GM12878 (cell line): ENCODE measurements at regions not wholly inside any gene's neighbourhood (a gene's known extent, or its start where the extent isn't known, plus 50 kb on each side); places are given as distances from the start of the nearest gene placed in this dataset.

Experiments
- ATAC-seq: fragments of 200-7000 bp; cut with Tn5 transposase; 3 replicates; pipeline ENCODE4 v1.9.1; 2020; ENCODE audit warnings: mild to moderate bottlenecking, moderate library complexity
- BruUV-seq: library from RNA; stranded (reverse); fragments of 400-500 nt; replicated peaks from 2 replicates; lab custom pipeline; 2021; lab: Mats Ljungman, UMichigan
- CTCF ChIA-PET: fragments of 300-600 bp; sonication (Branson Sonifier 250); formaldehyde crosslinking; extraction: SDS; loops from one replicate; lab custom pipeline; 2021; ENCODE audit warnings: inconsistent platforms; lab: Yijun Ruan, JAX
- POLR2A ChIA-PET: fragments of 350-600 bp; formaldehyde crosslinking; extraction: SDS; loops from one replicate; lab custom pipeline; 2021; ENCODE audit warnings: inconsistent platforms; lab: Charles Lee
- RAD21 ChIA-PET: fragments of 300-600 bp; sonication (Branson Sonifier 250); formaldehyde crosslinking; loops from one replicate; lab custom pipeline; 2023; ENCODE audit warnings: antibody characterized with exemption; ENCODE audit not compliant: unreplicated experiment; lab: Charles Lee
- SMC1A ChIA-PET: fragments of 300-600 bp; sonication (Branson Sonifier 250); formaldehyde crosslinking; loops from one replicate; lab custom pipeline; 2023; ENCODE audit not compliant: unreplicated experiment, uncharacterized antibody; lab: Charles Lee
- DNase-seq: peaks from one replicate; pipeline ENCODE4 v3.0.0-alpha.2; 2011; ENCODE audit warnings: low read depth, low spot score
- FAIRE-seq: peaks from 3 replicates; lab custom pipeline; 2011; peaks lifted over from hg19 to GRCh38; lab: Jason Lieb, UNC
- H2AFZ ChIP-seq: 2 replicates; pipeline ENCODE4 v1.6.0; 2011; ENCODE audit warnings: low read depth, low read length, control low read depth; ENCODE audit not compliant: control insufficient read depth
- H3K27ac ChIP-seq: 2 replicates; pipeline ENCODE4 v1.5.1; 2011; ENCODE audit warnings: control low read depth; ENCODE audit not compliant: control insufficient read depth, insufficient read depth
- H3K27me3 ChIP-seq, 2 experiments: replicated peaks in 1 of 2; 2 replicates each; pipeline versions ENCODE4 v1.6.0 to v1.6.1; 2011; ENCODE audit warnings: low read length in 1 of 2; ENCODE audit not compliant: control insufficient read depth in 2 of 2, insufficient read depth in 2 of 2
- H3K36me3 ChIP-seq, 2 experiments: 2 replicates each; pipeline ENCODE4 v1.5.1; 2011; ENCODE audit warnings: low read length in 1 of 2; ENCODE audit not compliant: control insufficient read depth in 2 of 2, insufficient read depth in 2 of 2
- H3K4me1 ChIP-seq: 2 replicates; pipeline ENCODE4 v1.6.1; 2011; ENCODE audit warnings: mild to moderate bottlenecking, low read length, moderate library complexity, mixed read lengths; ENCODE audit not compliant: control insufficient read depth, insufficient read depth
- H3K4me2 ChIP-seq: 2 replicates; pipeline ENCODE4 v1.6.0; 2011; ENCODE audit warnings: control low read depth; ENCODE audit not compliant: control insufficient read depth, insufficient read depth
- H3K4me3 ChIP-seq: fragments of 200-600 bp; sonication (generic); 2 replicates; pipeline ENCODE4 v1.5.1; 2016
- H3K79me2 ChIP-seq: 2 replicates; pipeline ENCODE4 v1.6.0; 2011; ENCODE audit warnings: low read length; ENCODE audit not compliant: control insufficient read depth, insufficient read depth
- H3K9ac ChIP-seq: 2 replicates; pipeline ENCODE4 v1.8.0; 2011; ENCODE audit warnings: low read length, control low read depth, mixed read lengths; ENCODE audit not compliant: control insufficient read depth, insufficient read depth
- H3K9me3 ChIP-seq: replicated peaks from 3 replicates; pipeline ENCODE4 v1.5.1; 2011; ENCODE audit warnings: mild to moderate bottlenecking, low read length; ENCODE audit not compliant: control insufficient read depth, insufficient read depth
- H4K20me1 ChIP-seq: 2 replicates; pipeline ENCODE4 v1.6.0; 2011; ENCODE audit not compliant: control insufficient read depth, insufficient read depth
- BACH1 ChIP-seq: fragments of 450-650 bp; IDR thresholded peaks from 2 replicates; pipeline ENCODE4 v1.6.1; 2017; ENCODE audit warnings: mild to moderate bottlenecking, borderline replicate concordance
- BCL3 ChIP-seq: IDR thresholded peaks from 2 replicates; pipeline ENCODE4 v1.6.1; 2011; ENCODE audit warnings: borderline replicate concordance, low read depth, mild to moderate bottlenecking, moderate library complexity, low read length; ENCODE audit not compliant: insufficient read depth, poor library complexity, severe bottlenecking
- BMI1 ChIP-seq: fragments of 450-650 bp; IDR thresholded peaks from 2 replicates; pipeline ENCODE4 v1.6.1; 2016; ENCODE audit warnings: mild to moderate bottlenecking, moderate library complexity, borderline replicate concordance
- CTCF ChIP-seq, 3 experiments: IDR thresholded peaks in 2 of 3; conservative IDR thresholded peaks in 1 of 3; 2 replicates each; pipeline ENCODE4 v1.5.1; 2011; ENCODE audit warnings: low read depth in 3 of 3, low read length in 3 of 3, mild to moderate bottlenecking in 3 of 3, control low read depth in 2 of 3, moderate library complexity in 2 of 3, inconsistent platforms in 1 of 3, mixed read lengths in 1 of 3; ENCODE audit not compliant: control insufficient read depth in 2 of 3, insufficient read depth in 1 of 3; ENCODE audit errors: extremely low read depth in 1 of 3
- ESRRA ChIP-seq: IDR thresholded peaks from 2 replicates; pipeline ENCODE4 v1.6.1; 2012; ENCODE audit warnings: mild to moderate bottlenecking, low read length, improper control_type of control experiment
- IKZF2 ChIP-seq, 2 experiments: fragments of 450-650 bp; IDR thresholded peaks; 2 replicates each; pipeline ENCODE4 v1.6.1; 2017; ENCODE audit warnings: mild to moderate bottlenecking in 2 of 2, moderate library complexity in 2 of 2
- MYC ChIP-seq: IDR thresholded peaks from 2 replicates; pipeline ENCODE4 v1.6.1; 2011; ENCODE audit warnings: mild to moderate bottlenecking, low read length, moderate library complexity, inconsistent platforms; ENCODE audit not compliant: insufficient read depth, insufficient replicate concordance, insufficient read length, severe bottlenecking
- NR2C1 ChIP-seq: fragments of 450-650 bp; IDR thresholded peaks from 2 replicates; pipeline ENCODE4 v1.6.1; 2017; ENCODE audit warnings: antibody characterized with exemption, mild to moderate bottlenecking, moderate library complexity
- SUPT20H ChIP-seq: IDR thresholded peaks from 2 replicates; pipeline ENCODE4 v1.6.1; 2011; ENCODE audit warnings: low read depth, mild to moderate bottlenecking, low read length, moderate library complexity, borderline replicate concordance; ENCODE audit not compliant: control insufficient read depth
- WGBS: methylation state at CpG from one replicate; pipeline ENCODE4 v1.1.6; 2016; ENCODE audit warnings: low lambda C conversion rate; ENCODE audit not compliant: insufficient replicate concordance, insufficient coverage; ENCODE audit errors: missing lambda C conversion rate; 5-methylcytosine and 5-hydroxymethylcytosine counted together
- in situ Hi-C: fragments of 300-500 bp; cut with MboI; formaldehyde crosslinking; loops from 9 replicates; pipeline ENCODE4 v1.14.3; 2018; ENCODE audit warnings: mixed read lengths
- intact Hi-C: fragments of 100-400 bp; cut with micrococcal nuclease; formaldehyde crosslinking; loops from one replicate; pipeline ENCODE4 v1.14.2; 2022; ENCODE audit not compliant: unreplicated experiment
- TF ChIP-seq, protein P1 (sequence below): IDR thresholded peaks from 2 replicates; pipeline ENCODE4 v1.6.1; 2012; ENCODE audit warnings: low read length, inconsistent platforms
- TF ChIP-seq, protein P2 (sequence below): fragments of 450-650 bp; IDR thresholded peaks from 2 replicates; pipeline ENCODE4 v1.6.1; 2018; ENCODE audit warnings: mild to moderate bottlenecking, low read depth, moderate library complexity; ENCODE audit not compliant: partially characterized antibody

DNA sequence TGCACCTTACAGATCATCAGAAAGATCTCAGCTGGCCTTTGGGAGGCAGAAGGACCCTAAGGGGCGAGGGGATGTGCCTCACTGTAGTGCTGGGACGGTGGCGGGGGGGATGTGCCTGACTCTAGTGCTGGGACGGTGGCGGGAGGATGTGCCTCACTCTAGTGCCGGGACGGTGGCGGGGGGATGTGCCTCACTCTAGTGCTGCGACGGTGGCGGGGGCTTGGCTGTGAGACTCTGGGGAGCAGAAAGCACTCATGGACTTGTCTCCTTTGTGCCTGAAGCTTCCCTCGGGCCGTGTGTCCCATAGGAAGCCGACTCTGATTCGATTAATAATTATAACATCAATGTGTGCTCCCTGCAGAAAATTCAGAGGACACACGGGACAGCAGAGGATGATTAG lies 126.6 kb downstream of the ZNF664 start:
- BruUV-seq: no TSS peak
- TF ChIP-seq, protein P1, sequence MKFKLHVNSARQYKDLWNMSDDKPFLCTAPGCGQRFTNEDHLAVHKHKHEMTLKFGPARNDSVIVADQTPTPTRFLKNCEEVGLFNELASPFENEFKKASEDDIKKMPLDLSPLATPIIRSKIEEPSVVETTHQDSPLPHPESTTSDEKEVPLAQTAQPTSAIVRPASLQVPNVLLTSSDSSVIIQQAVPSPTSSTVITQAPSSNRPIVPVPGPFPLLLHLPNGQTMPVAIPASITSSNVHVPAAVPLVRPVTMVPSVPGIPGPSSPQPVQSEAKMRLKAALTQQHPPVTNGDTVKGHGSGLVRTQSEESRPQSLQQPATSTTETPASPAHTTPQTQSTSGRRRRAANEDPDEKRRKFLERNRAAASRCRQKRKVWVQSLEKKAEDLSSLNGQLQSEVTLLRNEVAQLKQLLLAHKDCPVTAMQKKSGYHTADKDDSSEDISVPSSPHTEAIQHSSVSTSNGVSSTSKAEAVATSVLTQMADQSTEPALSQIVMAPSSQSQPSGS: no peak
- TF ChIP-seq ESRRA (no peak), SUPT20H (no peak), IKZF2 (IDR thresholded peaks at IDR 0.05) (no peak), NR2C1 (no peak), CTCF (IDR thresholded peaks at IDR 0.05 in 2 of 3, conservative IDR thresholded peaks at IDR 0.05 in 1 of 3; ENCODE audit: control insufficient read depth in 2 of 3, extremely low read depth in 1 of 3, insufficient read depth in 1 of 3, low read depth in 3 of 3, low read length in 3 of 3) (no peak), BMI1 (no peak), MYC (no peak), BACH1 (no peak), BCL3 (no peak)
- TF ChIP-seq, protein P2, sequence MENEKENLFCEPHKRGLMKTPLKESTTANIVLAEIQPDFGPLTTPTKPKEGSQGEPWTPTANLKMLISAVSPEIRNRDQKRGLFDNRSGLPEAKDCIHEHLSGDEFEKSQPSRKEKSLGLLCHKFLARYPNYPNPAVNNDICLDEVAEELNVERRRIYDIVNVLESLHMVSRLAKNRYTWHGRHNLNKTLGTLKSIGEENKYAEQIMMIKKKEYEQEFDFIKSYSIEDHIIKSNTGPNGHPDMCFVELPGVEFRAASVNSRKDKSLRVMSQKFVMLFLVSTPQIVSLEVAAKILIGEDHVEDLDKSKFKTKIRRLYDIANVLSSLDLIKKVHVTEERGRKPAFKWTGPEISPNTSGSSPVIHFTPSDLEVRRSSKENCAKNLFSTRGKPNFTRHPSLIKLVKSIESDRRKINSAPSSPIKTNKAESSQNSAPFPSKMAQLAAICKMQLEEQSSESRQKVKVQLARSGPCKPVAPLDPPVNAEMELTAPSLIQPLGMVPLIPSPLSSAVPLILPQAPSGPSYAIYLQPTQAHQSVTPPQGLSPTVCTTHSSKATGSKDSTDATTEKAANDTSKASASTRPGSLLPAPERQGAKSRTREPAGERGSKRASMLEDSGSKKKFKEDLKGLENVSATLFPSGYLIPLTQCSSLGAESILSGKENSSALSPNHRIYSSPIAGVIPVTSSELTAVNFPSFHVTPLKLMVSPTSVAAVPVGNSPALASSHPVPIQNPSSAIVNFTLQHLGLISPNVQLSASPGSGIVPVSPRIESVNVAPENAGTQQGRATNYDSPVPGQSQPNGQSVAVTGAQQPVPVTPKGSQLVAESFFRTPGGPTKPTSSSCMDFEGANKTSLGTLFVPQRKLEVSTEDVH: no peak
- TF ChIP-seq, all 136 proteins: peak for 0
- no peaks in the 10 kb centered on the region for H3K27me3 ChIP-seq
- no peak overlapping the region for H3K4me2 ChIP-seq
- no peak overlapping the region for H3K9ac ChIP-seq
- H3K36me3 ChIP-seq: no peaks in the 10 kb centered on the region
- no peak for FAIRE-seq
- intact Hi-C loops (no loop called here), in situ Hi-C loops (no loop called here)
- ATAC-seq: no peak
- H2AFZ ChIP-seq: no peak overlapping the region
- WGBS: 48% methylated on average over 16 of the region's 16 CpGs
- ChIA-PET RAD21 (no interaction called here), CTCF (no interaction called here), SMC1A (no interaction called here), POLR2A (no interaction called here)
- no peaks in the 10 kb centered on the region; the same call in 2 of the 3 replicates for H3K9me3 ChIP-seq
- H3K79me2 ChIP-seq: no peaks in the 10 kb centered on the region
- no peaks in the 10 kb centered on the region for H3K4me1 ChIP-seq
- H3K4me3 ChIP-seq: no peak overlapping the region
- no peaks in the 10 kb centered on the region for H4K20me1 ChIP-seq
- no peak overlapping the region for H3K27ac ChIP-seq
- DNase-seq: no peak
